CD14-positive monocyte (primary cell): ENCODE measurements at regions not wholly inside any gene's neighbourhood (a gene's known extent, or its start where the extent isn't known, plus 50 kb on each side); places are given as distances from the start of the nearest gene placed in this dataset.

Experiments used
- DNase-seq, 3 donors: peaks; one replicate each; pipeline ENCODE4 v3.0.0-alpha.2; 2011 to 2022
- H2AFZ ChIP-seq: 2 replicates; pipeline ENCODE4 v1.6.0; 2012; ENCODE audit warnings: mild to moderate bottlenecking, low read depth, low read length, inconsistent platforms; ENCODE audit not compliant: insufficient read depth, poor library complexity, severe bottlenecking
- H3K27ac ChIP-seq, 2 donors: 1 replicate in 1 of 2; 2 replicates in 1 of 2; pipeline ENCODE4 v1.5.1; 2012 to 2013; ENCODE audit warnings: low read length in 2 of 2, control low read depth in 1 of 2, inconsistent platforms in 1 of 2, low read depth in 1 of 2, mild to moderate bottlenecking in 1 of 2
- H3K27me3 ChIP-seq, 2 donors: one replicate each; pipeline versions ENCODE4 v1.6.0 to v1.6.1; 2011 to 2013; ENCODE audit warnings: low read length in 2 of 2; ENCODE audit not compliant: control insufficient read depth in 2 of 2, insufficient read depth in 2 of 2
- H3K36me3 ChIP-seq, 2 donors: replicated peaks in 1 of 2; 1 replicate in 1 of 2; 2 replicates in 1 of 2; pipeline versions ENCODE4 v1.5.1 to v1.6.1; 2012 to 2013; ENCODE audit warnings: low read length in 2 of 2, control low read depth in 1 of 2, inconsistent platforms in 1 of 2, mild to moderate bottlenecking in 1 of 2; ENCODE audit not compliant: insufficient read depth in 2 of 2, control insufficient read depth in 1 of 2
- H3K4me1 ChIP-seq, 2 donors: 1 replicate in 1 of 2; 2 replicates in 1 of 2; pipeline versions ENCODE4 v1.5.1 to v1.6.1; 2012 to 2013; ENCODE audit warnings: low read length in 2 of 2, control low read depth in 1 of 2, inconsistent platforms in 1 of 2, mild to moderate bottlenecking in 1 of 2, moderate library complexity in 1 of 2; ENCODE audit not compliant: insufficient read depth in 2 of 2, control insufficient read depth in 1 of 2
- H3K4me2 ChIP-seq: replicated peaks from 2 replicates; pipeline ENCODE3; 2012; ENCODE audit warnings: low read length, moderate library complexity, mild to moderate bottlenecking; ENCODE audit not compliant: poor library complexity, severe bottlenecking; ENCODE audit errors: extremely low read depth
- H3K4me3 ChIP-seq, 3 experiments: fragments of 200-600 bp in 1 of 3; sonication (generic) in 1 of 3; replicated peaks in 1 of 3; 1 replicate in 2 of 3; 2 replicates in 1 of 3; pipeline ENCODE4 v1.5.1; 2011 to 2013; ENCODE audit warnings: low read length in 3 of 3, mild to moderate bottlenecking in 3 of 3, control low read depth in 2 of 3, low read depth in 2 of 3, inconsistent platforms in 1 of 3, moderate library complexity in 1 of 3
- H3K79me2 ChIP-seq: 2 replicates; pipeline ENCODE4 v1.6.0; 2012; ENCODE audit warnings: mild to moderate bottlenecking, control low read depth, inconsistent platforms, low read length, moderate library complexity; ENCODE audit not compliant: insufficient read depth
- H3K9ac ChIP-seq: 2 replicates; pipeline ENCODE4 v1.6.0; 2017; ENCODE audit warnings: low read length, mild to moderate bottlenecking; ENCODE audit not compliant: insufficient read depth, poor library complexity, severe bottlenecking
- H3K9me3 ChIP-seq, 2 donors: replicated peaks in 1 of 2; 1 replicate in 1 of 2; 2 replicates in 1 of 2; pipeline versions ENCODE4 v1.5.1 to v1.6.1; 2012 to 2013; ENCODE audit warnings: low read length in 2 of 2, control low read depth in 1 of 2; ENCODE audit not compliant: control insufficient read depth in 1 of 2, insufficient read depth in 1 of 2
- H4K20me1 ChIP-seq: 2 replicates; pipeline ENCODE4 v1.6.0; 2012; ENCODE audit warnings: mild to moderate bottlenecking, low read length, control low read depth, moderate library complexity; ENCODE audit not compliant: insufficient read depth
- H3K27ac Mint-ChIP-seq, 7 donors: one replicate each; pipeline ENCODE4 v1.8.0; 2020; ENCODE audit warnings: mild to moderate bottlenecking in 7 of 7, mixed read lengths in 7 of 7, moderate library complexity in 6 of 7, inconsistent platforms in 2 of 7
- H3K27me3 Mint-ChIP-seq, 3 donors: one replicate each; pipeline ENCODE4 v1.8.0; 2021 to 2022; ENCODE audit warnings: low read depth in 3 of 3, mild to moderate bottlenecking in 3 of 3, mixed read lengths in 3 of 3, moderate library complexity in 3 of 3, inconsistent platforms in 1 of 3
- H3K36me3 Mint-ChIP-seq, 2 donors: one replicate each; pipeline ENCODE4 v1.8.0; 2020; ENCODE audit warnings: mixed read lengths in 2 of 2, inconsistent platforms in 1 of 2, mild to moderate bottlenecking in 1 of 2
- H3K4me1 Mint-ChIP-seq: one replicate; pipeline ENCODE4 v1.8.0; 2020; ENCODE audit warnings: mild to moderate bottlenecking, mixed read lengths
- H3K4me3 Mint-ChIP-seq, 2 donors: one replicate each; pipeline ENCODE4 v1.8.0; 2020; ENCODE audit warnings: mild to moderate bottlenecking in 2 of 2, mixed read lengths in 2 of 2, moderate library complexity in 1 of 2
- H3K9me3 Mint-ChIP-seq, 7 donors: one replicate each; pipeline ENCODE4 v1.8.0; 2020 to 2022; ENCODE audit warnings: mixed read lengths in 7 of 7, mild to moderate bottlenecking in 6 of 7, moderate library complexity in 6 of 7, inconsistent platforms in 2 of 7
- WGBS: methylation state at CpG from one replicate; pipeline ENCODE4 v1.1.5; 2013; ENCODE audit warnings: missing lambda C conversion rate; ENCODE audit not compliant: insufficient coverage; 5-methylcytosine and 5-hydroxymethylcytosine counted together
- intact Hi-C, 2 donors: fragments of 100-400 bp; cut with micrococcal nuclease; formaldehyde crosslinking; loops; one replicate each; pipeline versions ENCODE4 v1.15.0 to v1.15.1; 2023
- TF ChIP-seq, protein P1 (sequence below): fragments of 200-600 bp; IDR thresholded peaks from one replicate; pipeline ENCODE4 v1.8.0; 2022; ENCODE audit warnings: antibody characterized with exemption, mild to moderate bottlenecking

DNA sequence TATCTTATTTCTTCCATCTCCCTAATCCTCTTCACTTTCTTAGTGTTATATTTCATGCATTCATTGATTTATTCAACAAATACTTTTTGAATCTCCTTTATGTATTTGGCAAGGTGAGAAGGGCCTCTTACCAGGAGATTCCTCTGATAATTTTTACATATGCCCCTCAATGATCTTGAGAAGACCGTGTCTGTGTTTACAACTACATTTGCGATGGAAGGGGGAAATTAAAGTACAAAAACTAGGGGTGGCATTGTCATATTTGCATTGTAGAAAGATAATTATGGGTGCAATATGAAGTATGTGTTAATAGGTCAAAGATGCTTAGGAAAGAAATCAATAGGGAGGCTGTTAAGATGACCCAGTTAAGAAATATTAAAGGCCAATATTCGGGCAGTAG lies 1108.4 kb upstream of the MIR17HG start:
- no peak overlapping the region for H3K4me2 ChIP-seq
- Mint-ChIP-seq H3K36me3 (no peaks in the 10 kb centered on the region), H3K9me3 (peaks cover 0 to 11% (median 7%) of the 10 kb centered on the region in 7 donors), H3K4me1 (no peaks in the 10 kb centered on the region), H3K27me3 (peaks cover 0 to 5% (median 0%) of the 10 kb centered on the region in 3 donors), H3K4me3 (no peak overlapping the region), H3K27ac (no peak overlapping the region)
- no peaks in the 10 kb centered on the region for H3K27me3 ChIP-seq
- H3K4me1 ChIP-seq, result no peaks in the 10 kb centered on the region
- no peak overlapping the region for H2AFZ ChIP-seq
- intact Hi-C loops, result no loop called here
- no peaks in the 10 kb centered on the region for H3K79me2 ChIP-seq
- TF ChIP-seq, protein P1, sequence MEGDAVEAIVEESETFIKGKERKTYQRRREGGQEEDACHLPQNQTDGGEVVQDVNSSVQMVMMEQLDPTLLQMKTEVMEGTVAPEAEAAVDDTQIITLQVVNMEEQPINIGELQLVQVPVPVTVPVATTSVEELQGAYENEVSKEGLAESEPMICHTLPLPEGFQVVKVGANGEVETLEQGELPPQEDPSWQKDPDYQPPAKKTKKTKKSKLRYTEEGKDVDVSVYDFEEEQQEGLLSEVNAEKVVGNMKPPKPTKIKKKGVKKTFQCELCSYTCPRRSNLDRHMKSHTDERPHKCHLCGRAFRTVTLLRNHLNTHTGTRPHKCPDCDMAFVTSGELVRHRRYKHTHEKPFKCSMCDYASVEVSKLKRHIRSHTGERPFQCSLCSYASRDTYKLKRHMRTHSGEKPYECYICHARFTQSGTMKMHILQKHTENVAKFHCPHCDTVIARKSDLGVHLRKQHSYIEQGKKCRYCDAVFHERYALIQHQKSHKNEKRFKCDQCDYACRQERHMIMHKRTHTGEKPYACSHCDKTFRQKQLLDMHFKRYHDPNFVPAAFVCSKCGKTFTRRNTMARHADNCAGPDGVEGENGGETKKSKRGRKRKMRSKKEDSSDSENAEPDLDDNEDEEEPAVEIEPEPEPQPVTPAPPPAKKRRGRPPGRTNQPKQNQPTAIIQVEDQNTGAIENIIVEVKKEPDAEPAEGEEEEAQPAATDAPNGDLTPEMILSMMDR, result no peak
- H3K9ac ChIP-seq, result no peak overlapping the region
- no peaks in the 10 kb centered on the region for H4K20me1 ChIP-seq
- no peak overlapping the region for H3K4me3 ChIP-seq
- no peak overlapping the region for H3K27ac ChIP-seq
- no peak for DNase-seq
- WGBS, result 100% methylated on average over 2 of the region's 3 CpGs
- H3K9me3 ChIP-seq, result peaks cover 4 to 10% of the 10 kb centered on the region in 2 donors
- H3K36me3 ChIP-seq, result no peaks in the 10 kb centered on the region

DNA sequence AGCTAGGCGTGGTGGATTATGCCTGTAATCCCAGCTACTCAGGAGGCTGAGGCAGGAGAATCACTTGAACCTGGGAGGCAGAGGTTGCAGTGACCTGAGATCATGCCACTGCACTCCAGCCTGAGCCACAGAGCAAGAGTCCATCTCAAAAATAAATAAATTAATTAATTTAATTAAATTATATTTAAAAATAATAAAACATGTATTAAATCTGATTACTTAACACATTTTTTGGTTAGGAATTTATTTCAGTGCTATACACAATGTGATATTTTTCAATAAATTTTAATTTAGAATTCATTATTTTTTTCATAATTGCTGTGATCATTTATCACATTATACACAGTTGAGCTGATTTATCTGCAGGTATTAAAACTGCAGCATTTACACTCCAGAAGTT lies 1101.5 kb upstream of the MIR17HG start:
- H3K27me3 ChIP-seq, result no peaks in the 10 kb centered on the region
- Mint-ChIP-seq H3K27ac (no peak overlapping the region), H3K27me3 (peaks cover 0 to 4% (median 0%) of the 10 kb centered on the region in 3 donors), H3K4me1 (no peaks in the 10 kb centered on the region), H3K36me3 (no peaks in the 10 kb centered on the region), H3K4me3 (no peak overlapping the region), H3K9me3 (peaks cover 3 to 14% (median 8%) of the 10 kb centered on the region in 7 donors)
- H3K4me2 ChIP-seq, result no peak overlapping the region
- H3K27ac ChIP-seq, result no peak overlapping the region
- TF ChIP-seq, protein P1, result no peak
- intact Hi-C loops, result no loop called here
- H3K9me3 ChIP-seq, result peaks cover 6 to 9% of the 10 kb centered on the region in 2 donors
- no peak overlapping the region for H2AFZ ChIP-seq
- H3K4me1 ChIP-seq, result no peaks in the 10 kb centered on the region
- no peaks in the 10 kb centered on the region for H3K36me3 ChIP-seq
- no peak overlapping the region for H3K9ac ChIP-seq
- no peaks in the 10 kb centered on the region for H3K79me2 ChIP-seq
- H4K20me1 ChIP-seq, result no peaks in the 10 kb centered on the region
- no peak for DNase-seq
- H3K4me3 ChIP-seq, result no peak overlapping the region
- WGBS, result 100% methylated on average over 1 of the region's 1 CpG
